SU-DHL-6 (cell line): ENCODE measurements at regions not wholly inside any gene's neighbourhood (a gene's known extent, or its start where the extent isn't known, plus 50 kb on each side); places are given as distances from the start of the nearest gene placed in this dataset.
A peak's percentile ranks its signal among the peaks of the same experiment; 100 is the strongest.

Experiments
- H2AFZ ChIP-seq: fragments of 200-600 bp; sonication (generic); 2 replicates; pipeline ENCODE4 v1.6.1; 2014; ENCODE audit warnings: low read depth, mild to moderate bottlenecking, moderate library complexity, mixed read lengths, antibody characterized with exemption, low read length; ENCODE audit not compliant: severe bottlenecking
- H3F3A ChIP-seq: fragments of 200-600 bp; shearing (Covaris generic); 2 replicates; pipeline ENCODE4 v1.6.0; 2016; ENCODE audit warnings: antibody characterized with exemption, mild to moderate bottlenecking; ENCODE audit not compliant: insufficient read depth
- H3K27ac ChIP-seq: fragments of 200-600 bp; sonication (generic); 2 replicates; pipeline ENCODE4 v1.5.1; 2016; ENCODE audit warnings: low read depth, mild to moderate bottlenecking, low read length, moderate library complexity, mixed read lengths
- H3K27me3 ChIP-seq: fragments of 200-600 bp; sonication (generic), shearing (Covaris generic); 2 replicates; pipeline ENCODE4 v1.6.0; 2014; ENCODE audit warnings: mild to moderate bottlenecking, low read length
- H3K36me3 ChIP-seq: fragments of 200-600 bp; sonication (generic); 2 replicates; pipeline ENCODE4 v1.6.1; 2014; ENCODE audit warnings: mild to moderate bottlenecking, low read length, mixed read lengths
- H3K4me2 ChIP-seq: fragments of 300-600, 200-600 bp; shearing (Covaris generic), sonication (generic); 2 replicates; pipeline ENCODE4 v1.6.0; 2014; ENCODE audit warnings: low read length, low read depth, mild to moderate bottlenecking; ENCODE audit not compliant: poor library complexity, severe bottlenecking
- H3K4me3 ChIP-seq: fragments of 200-600 bp; sonication (generic); 2 replicates; pipeline ENCODE4 v1.5.1; 2014; ENCODE audit warnings: antibody characterized with exemption, low read length, mild to moderate bottlenecking, mixed read lengths; ENCODE audit not compliant: insufficient read depth, poor library complexity, severe bottlenecking
- H3K79me2 ChIP-seq: fragments of 200-600 bp; sonication (generic); 2 replicates; pipeline ENCODE4 v1.6.1; 2014; ENCODE audit warnings: mild to moderate bottlenecking, low read length, moderate library complexity; ENCODE audit not compliant: insufficient read depth
- H3K9ac ChIP-seq: fragments of 200-600 bp; sonication (generic); 2 replicates; pipeline ENCODE4 v1.7.0; 2014; ENCODE audit warnings: mild to moderate bottlenecking, low read length
- H3K9me2 ChIP-seq: fragments of 200-600 bp; sonication (generic); replicated peaks from 2 replicates; pipeline ENCODE4 v1.6.1; 2014; ENCODE audit warnings: low read length; ENCODE audit not compliant: insufficient read depth
- H3K9me3 ChIP-seq: fragments of 200-600 bp; sonication (generic); 2 replicates; pipeline ENCODE4 v1.6.1; 2014; ENCODE audit warnings: low read length, mixed read lengths; ENCODE audit not compliant: insufficient read depth
- H4K20me1 ChIP-seq: fragments of 200-600 bp; sonication (generic); 2 replicates; pipeline ENCODE4 v1.6.1; 2014; ENCODE audit warnings: low read depth, mild to moderate bottlenecking, antibody characterized with exemption, low read length, moderate library complexity, mixed read lengths
- EZH2phosphoT487 ChIP-seq: fragments of 200-600 bp; sonication (generic), shearing (Covaris generic); conservative IDR thresholded peaks from 2 replicates; pipeline ENCODE4 v1.6.1; 2018; ENCODE audit warnings: mild to moderate bottlenecking, antibody characterized with exemption, low read length, moderate library complexity, mixed read lengths
- TF ChIP-seq, protein P1 (sequence below): fragments of 200-600 bp; sonication (generic); IDR thresholded peaks from one replicate; pipeline ENCODE4 v1.5.1; 2017; ENCODE audit warnings: antibody characterized with exemption, mild to moderate bottlenecking, low read length, moderate library complexity; ENCODE audit not compliant: insufficient read depth, poor library complexity, severe bottlenecking

- Histone ChIP-seq H3K27me3 (no peaks in the 10 kb centered on the region), H2AFZ (peak overlapping the region; percentile 82), H3K79me2 (no peaks in the 10 kb centered on the region), H4K20me1 (no peaks in the 10 kb centered on the region), H3K9me3 (no peaks in the 10 kb centered on the region), H3K4me2 (peak overlapping the region; percentile 64), H3K27ac (peak overlapping the region; percentile 84), H3K9ac (peak overlapping the region; percentile 43), H3F3A (peaks cover 16% of the 10 kb centered on the region), H3K9me2 (no peaks in the 10 kb centered on the region), H3K4me3 (peak overlapping the region; percentile 29), H3K36me3 (no peaks in the 10 kb centered on the region)
- no peak for TF ChIP-seq EZH2phosphoT487
- TF ChIP-seq, protein P1, sequence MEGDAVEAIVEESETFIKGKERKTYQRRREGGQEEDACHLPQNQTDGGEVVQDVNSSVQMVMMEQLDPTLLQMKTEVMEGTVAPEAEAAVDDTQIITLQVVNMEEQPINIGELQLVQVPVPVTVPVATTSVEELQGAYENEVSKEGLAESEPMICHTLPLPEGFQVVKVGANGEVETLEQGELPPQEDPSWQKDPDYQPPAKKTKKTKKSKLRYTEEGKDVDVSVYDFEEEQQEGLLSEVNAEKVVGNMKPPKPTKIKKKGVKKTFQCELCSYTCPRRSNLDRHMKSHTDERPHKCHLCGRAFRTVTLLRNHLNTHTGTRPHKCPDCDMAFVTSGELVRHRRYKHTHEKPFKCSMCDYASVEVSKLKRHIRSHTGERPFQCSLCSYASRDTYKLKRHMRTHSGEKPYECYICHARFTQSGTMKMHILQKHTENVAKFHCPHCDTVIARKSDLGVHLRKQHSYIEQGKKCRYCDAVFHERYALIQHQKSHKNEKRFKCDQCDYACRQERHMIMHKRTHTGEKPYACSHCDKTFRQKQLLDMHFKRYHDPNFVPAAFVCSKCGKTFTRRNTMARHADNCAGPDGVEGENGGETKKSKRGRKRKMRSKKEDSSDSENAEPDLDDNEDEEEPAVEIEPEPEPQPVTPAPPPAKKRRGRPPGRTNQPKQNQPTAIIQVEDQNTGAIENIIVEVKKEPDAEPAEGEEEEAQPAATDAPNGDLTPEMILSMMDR = no peak
Observed at GRCh38 chr1:234772345-234773147, 162.6 kb upstream of the IRF2BP2 start.

- Histone ChIP-seq H3K27me3 (no peaks in the 10 kb centered on the region), H3K27ac (peak overlapping the region; percentile 84), H3K4me3 (peak overlapping the region; percentile 29), H3K9ac (peak overlapping the region; percentile 43), H3K9me2 (no peaks in the 10 kb centered on the region), H3F3A (peaks cover 16% of the 10 kb centered on the region), H3K79me2 (no peaks in the 10 kb centered on the region), H3K4me2 (peak overlapping the region; percentile 64), H4K20me1 (no peaks in the 10 kb centered on the region), H2AFZ (peak overlapping the region; percentile 82), H3K36me3 (no peaks in the 10 kb centered on the region), H3K9me3 (no peaks in the 10 kb centered on the region)
- TF ChIP-seq, protein P1 = no peak
- no peak for TF ChIP-seq EZH2phosphoT487
Observed at GRCh38 chr1:234771642-234772344, 161.8 kb upstream of the IRF2BP2 start.

GRCh38 chr1:234770924-234771540, 161.1 kb upstream of the IRF2BP2 start:
- TF ChIP-seq EZH2phosphoT487 = no peak
- TF ChIP-seq, protein P1 = no peak
- no peak overlapping the region for H3K4me3 ChIP-seq
- no peak overlapping the region for H3K9ac ChIP-seq
- no peaks in the 10 kb centered on the region for H4K20me1 ChIP-seq
- H3K4me2 ChIP-seq = no peak overlapping the region
- no peaks in the 10 kb centered on the region for H3K9me2 ChIP-seq
- H3K27ac ChIP-seq = no peak overlapping the region
- peaks cover 16% of the 10 kb centered on the region for H3F3A ChIP-seq
- no peaks in the 10 kb centered on the region for H3K27me3 ChIP-seq
- no peaks in the 10 kb centered on the region for H3K36me3 ChIP-seq
- H3K79me2 ChIP-seq = no peaks in the 10 kb centered on the region
- H2AFZ ChIP-seq = no peak overlapping the region
- no peaks in the 10 kb centered on the region for H3K9me3 ChIP-seq
